A549 (cell line): ENCODE measurements at regions not wholly inside any gene's neighbourhood (a gene's known extent, or its start where the extent isn't known, plus 50 kb on each side); places are given as distances from the start of the nearest gene placed in this dataset.
"Not testable (repeated sequence)": the region's sequence is repeated elsewhere in the genome, so short reads cannot be mapped to it uniquely, and the experiment has no call there.

Experiments used
- ATAC-seq, 2 experiments: fragments of 200-7000 bp in 1 of 2; fragments of >200 bp in 1 of 2; cut with Nextera tagmentation in 1 of 2; cut with Tn5 transposase in 1 of 2; 3 replicates each; pipeline versions ENCODE4 v1.8.0 to v1.9.1; 2018 to 2020; ENCODE audit warnings: mild to moderate bottlenecking in 1 of 2, moderate library complexity in 1 of 2
- CTCF ChIA-PET: fragments of 300-600 bp; sonication (Branson Sonifier 250); formaldehyde crosslinking; extraction: SDS; loops from one replicate; lab custom pipeline; 2021; ENCODE audit warnings: antibody characterized with exemption, inconsistent platforms; lab: Yijun Ruan, JAX
- POLR2A ChIA-PET: fragments of 350-600 bp; formaldehyde crosslinking; extraction: SDS; loops from one replicate; lab custom pipeline; 2021; ENCODE audit warnings: antibody characterized with exemption, inconsistent platforms; lab: Yijun Ruan, JAX
- DNase-seq, 2 experiments: peaks; one replicate each; pipeline versions ENCODE4 v3.0.0 to v3.0.0-alpha.2; 2011 to 2016; ENCODE audit warnings: low read depth in 1 of 2, low spot score in 1 of 2
- FAIRE-seq: peaks from 2 replicates; lab custom pipeline; 2011; peaks lifted over from hg19 to GRCh38; lab: Jason Lieb, UNC
- H3K27ac ChIP-seq, 2 experiments: fragments of >200 bp; sonication (Bioruptor Twin); formaldehyde crosslinking; 3 replicates each; pipeline ENCODE4 v1.5.1; 2016 to 2017
- H3K4me1 ChIP-seq: fragments of >200 bp; sonication (Bioruptor Twin); formaldehyde crosslinking; 3 replicates; pipeline ENCODE4 v1.6.1; 2016
- H3K4me2 ChIP-seq: fragments of >200 bp; sonication (Bioruptor Twin); formaldehyde crosslinking; 3 replicates; pipeline ENCODE4 v1.6.1; 2016
- H3K4me3 ChIP-seq: fragments of >200 bp; sonication (Bioruptor Twin); formaldehyde crosslinking; 3 replicates; pipeline ENCODE4 v1.5.1; 2016
- H3K9me3 ChIP-seq: fragments of >200 bp; sonication (Bioruptor Twin); formaldehyde crosslinking; 3 replicates; pipeline ENCODE4 v1.6.1; 2016
- CHD2 ChIP-seq: fragments of 150-350 bp; IDR thresholded peaks from 2 replicates; pipeline ENCODE4 v1.6.1; 2014; ENCODE audit warnings: low read length; ENCODE audit not compliant: partially characterized antibody
- EHMT2 ChIP-seq: fragments of 200-600 bp; sonication (generic); IDR thresholded peaks from 2 replicates; pipeline ENCODE4 v1.6.1; 2016; ENCODE audit warnings: antibody characterized with exemption, low read depth, mild to moderate bottlenecking, moderate library complexity
- EP300 ChIP-seq, 2 experiments: fragments of >200 bp; sonication (Bioruptor Twin); formaldehyde crosslinking; IDR thresholded peaks; 2 replicates in 1 of 2; 3 replicates in 1 of 2; pipeline ENCODE4 v1.6.1; 2016 to 2017
- ESRRA ChIP-seq: fragments of 150-350 bp; IDR thresholded peaks from 2 replicates; pipeline ENCODE4 v1.6.1; 2014; ENCODE audit warnings: mild to moderate bottlenecking, low read length, borderline replicate concordance
- HDAC2 ChIP-seq: fragments of 200-600 bp; sonication (generic); IDR thresholded peaks from 2 replicates; pipeline ENCODE4 v1.6.1; 2016
- HOXB13 ChIP-seq: fragments of 250-450 bp; sonication (Bioruptor Pico); IDR thresholded peaks from 2 replicates; pipeline ENCODE4 v1.5.0; 2020; ENCODE audit warnings: low read depth, mild to moderate bottlenecking, moderate library complexity
- HOXB5 ChIP-seq: fragments of 250-450 bp; sonication (Bioruptor Pico); IDR thresholded peaks from 2 replicates; pipeline ENCODE4 v1.5.0; 2020; ENCODE audit warnings: mild to moderate bottlenecking, moderate library complexity
- JUN ChIP-seq, 2 experiments: fragments of >200 bp; sonication (Bioruptor Twin); formaldehyde crosslinking; IDR thresholded peaks; 2 replicates in 1 of 2; 3 replicates in 1 of 2; pipeline ENCODE4 v1.6.1; 2016 to 2017
- JUNB ChIP-seq: fragments of >200 bp; sonication (Bioruptor Twin); formaldehyde crosslinking; IDR thresholded peaks from 2 replicates; pipeline ENCODE4 v1.6.1; 2016
- MAFK ChIP-seq: fragments of 450-650 bp; IDR thresholded peaks from 2 replicates; pipeline ENCODE4 v1.6.1; 2014; ENCODE audit not compliant: partially characterized antibody
- MYC ChIP-seq: IDR thresholded peaks from 2 replicates; pipeline ENCODE4 v1.6.1; 2012; ENCODE audit warnings: mild to moderate bottlenecking, inconsistent platforms, low read length, improper control_type of control experiment, borderline replicate concordance
- NR3C1 ChIP-seq: fragments of >200 bp; sonication (Bioruptor Twin); formaldehyde crosslinking; IDR thresholded peaks from 3 replicates; pipeline ENCODE4 v1.6.1; 2017
- PHF8 ChIP-seq: fragments of 200-600 bp; sonication (generic); IDR thresholded peaks from 2 replicates; pipeline ENCODE4 v1.6.1; 2016; ENCODE audit warnings: low read depth, mild to moderate bottlenecking, antibody characterized with exemption, moderate library complexity, borderline replicate concordance
- RARB ChIP-seq: fragments of 250-450 bp; sonication (Bioruptor Pico); IDR thresholded peaks from 2 replicates; pipeline ENCODE4 v1.8.0; 2021; ENCODE audit warnings: mild to moderate bottlenecking, moderate library complexity
- RFX5 ChIP-seq: fragments of 450-650 bp; IDR thresholded peaks from 2 replicates; pipeline ENCODE4 v1.7.1; 2014; ENCODE audit warnings: antibody characterized with exemption, mild to moderate bottlenecking, moderate library complexity
- RNF2 ChIP-seq: fragments of 200-600 bp; sonication (generic); IDR thresholded peaks from 2 replicates; pipeline ENCODE4 v1.6.1; 2016; ENCODE audit warnings: low read depth, mild to moderate bottlenecking, antibody characterized with exemption, moderate library complexity, borderline replicate concordance
- ZNF302 ChIP-seq: fragments of 250-450 bp; sonication (Bioruptor Pico); IDR thresholded peaks from 2 replicates; pipeline ENCODE4 v1.9.0; 2021; ENCODE audit warnings: inconsistent platforms, mild to moderate bottlenecking, moderate library complexity
- WGBS: methylation state at CpG from one replicate; pipeline ENCODE4 v1.1.6; 2017; ENCODE audit errors: missing lambda C conversion rate; 5-methylcytosine and 5-hydroxymethylcytosine counted together
- TF ChIP-seq, protein P1 (sequence below): IDR thresholded peaks from 2 replicates; pipeline ENCODE4 v1.6.1; 2012
- TF ChIP-seq, protein P2 (sequence below): fragments of >200 bp; sonication (Bioruptor Twin); formaldehyde crosslinking; IDR thresholded peaks from 3 replicates; pipeline ENCODE4 v1.6.1; 2016
- TF ChIP-seq, protein P3 (sequence below): fragments of >200 bp; sonication (Bioruptor Twin); formaldehyde crosslinking; IDR thresholded peaks from 3 replicates; pipeline ENCODE4 v1.5.1; 2016
- TF ChIP-seq, protein P4 (sequence below): fragments of >200 bp; sonication (Bioruptor Twin); formaldehyde crosslinking; IDR thresholded peaks from 2 replicates; pipeline ENCODE4 v1.6.1; 2016

DNA sequence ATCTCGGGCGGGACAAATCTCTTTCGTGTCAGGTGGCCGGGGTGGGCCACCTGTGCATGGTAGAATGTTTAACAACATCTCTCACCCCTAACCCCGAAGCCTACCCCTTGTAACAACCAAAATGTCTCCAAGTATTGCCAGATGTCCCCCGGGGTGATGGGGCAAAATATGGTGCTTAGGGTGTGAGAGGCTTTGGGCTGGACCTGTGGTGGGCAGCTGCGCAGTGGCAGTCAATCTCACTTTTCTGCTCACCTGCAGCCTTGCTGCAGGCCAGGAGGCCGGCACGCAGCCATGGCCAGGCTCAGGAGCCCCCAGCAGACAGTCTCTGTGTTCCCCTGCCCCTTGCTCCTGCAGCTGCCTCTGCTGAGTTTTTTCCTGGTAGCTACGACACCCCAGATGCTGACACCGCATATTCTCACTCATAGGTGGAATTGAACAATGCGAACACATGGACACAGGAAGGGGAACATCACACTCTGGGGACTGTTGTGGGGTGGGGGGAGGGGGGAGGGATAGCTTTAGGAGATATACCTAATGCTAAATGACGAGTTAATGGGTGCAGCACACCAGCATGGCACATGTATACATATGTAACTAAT lies 265.5 kb downstream of the NPHP4 start:
- DNase-seq, CTCF ChIA-PET, POLR2A ChIA-PET, ATAC-seq, H3K4me1 ChIP-seq, H3K27ac ChIP-seq, H3K4me2 ChIP-seq, H3K9me3 ChIP-seq, H3K4me3 ChIP-seq, FAIRE-seq: not testable (repeated sequence)
- TF ChIP-seq MAFK = peak; percentile 23
- WGBS = 30% methylated on average over 6 of the region's 13 CpGs

DNA sequence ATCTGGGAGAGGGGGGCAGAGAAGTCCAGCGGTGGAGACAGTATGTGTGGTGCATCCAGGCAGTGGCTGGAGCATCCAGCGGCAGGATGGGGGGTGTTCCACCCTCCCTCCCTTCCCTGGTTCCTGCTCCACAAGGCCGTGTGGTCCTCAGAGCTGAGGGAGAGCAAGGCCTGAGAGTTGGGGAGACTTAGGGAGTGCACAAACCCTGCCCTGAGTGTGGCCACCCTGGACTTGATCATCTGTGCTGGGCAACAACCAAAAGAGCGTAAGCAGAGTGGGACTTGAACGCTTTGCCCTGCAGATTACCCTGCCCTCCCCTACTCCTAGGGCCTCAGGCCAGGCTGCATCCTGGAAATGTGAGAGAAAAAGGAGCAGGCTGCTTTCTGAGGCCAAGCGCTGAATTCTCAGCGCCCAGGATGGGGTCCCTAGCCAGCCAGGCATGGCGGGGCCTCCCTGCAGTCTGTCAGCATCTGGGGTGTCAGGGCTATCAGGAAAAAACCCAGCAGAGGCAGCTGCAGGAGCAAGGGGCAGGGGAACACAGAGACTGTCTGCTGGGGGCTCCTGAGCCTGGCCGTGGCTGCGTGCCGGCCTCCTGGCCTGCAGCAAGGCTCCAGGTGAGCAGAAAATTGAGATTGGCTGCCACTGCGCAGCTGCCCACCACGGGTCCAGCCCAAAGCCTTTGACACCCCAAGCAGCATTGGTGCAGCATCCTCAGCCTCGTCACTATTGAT lies 266.2 kb downstream of the NPHP4 start:
- 16% methylated on average over 9 of the region's 14 CpGs for WGBS
- no peak for FAIRE-seq

DNA sequence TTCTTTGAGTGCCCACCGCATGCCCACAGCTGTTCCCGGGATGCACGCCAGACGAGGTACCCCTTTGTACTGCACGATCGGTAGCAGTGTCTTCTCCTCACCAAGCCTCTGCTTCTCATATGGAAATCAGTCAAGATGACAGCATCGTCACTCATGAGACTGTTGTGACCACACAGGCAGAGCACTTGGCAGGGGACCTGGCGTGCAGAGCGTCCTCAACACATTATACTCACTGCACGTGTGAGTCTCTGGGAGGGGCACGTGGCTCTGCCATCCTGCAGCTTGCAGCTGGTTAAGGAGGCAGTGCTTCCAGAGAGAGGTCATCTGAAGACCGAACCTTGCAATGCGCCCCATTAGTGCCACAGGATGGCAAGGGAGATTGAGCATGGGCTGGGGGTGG lies 266.8 kb downstream of the NPHP4 start:
- POLR2A ChIA-PET = no interaction called here
- FAIRE-seq (no peak), ATAC-seq (no peak), DNase-seq (no peak)
- CTCF ChIA-PET = interaction anchor here (1.4 kb wide), 1 partner anchor 20 kb away, joined by 5 read pairs; no protein-coding TSS in a partner anchor
- no peak overlapping the region for H3K27ac ChIP-seq
- no CpG with 5 or more reads among the region's 13 CpGs for WGBS
- no peak for TF ChIP-seq JUN (IDR thresholded peaks at IDR 0.05)
- TF ChIP-seq ZNF302 (CRISPR knock-in tag) = no peak
- no peak for TF ChIP-seq NR3C1
- TF ChIP-seq, protein P1, sequence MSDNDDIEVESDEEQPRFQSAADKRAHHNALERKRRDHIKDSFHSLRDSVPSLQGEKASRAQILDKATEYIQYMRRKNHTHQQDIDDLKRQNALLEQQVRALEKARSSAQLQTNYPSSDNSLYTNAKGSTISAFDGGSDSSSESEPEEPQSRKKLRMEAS = no peak
- TF ChIP-seq, protein P2, sequence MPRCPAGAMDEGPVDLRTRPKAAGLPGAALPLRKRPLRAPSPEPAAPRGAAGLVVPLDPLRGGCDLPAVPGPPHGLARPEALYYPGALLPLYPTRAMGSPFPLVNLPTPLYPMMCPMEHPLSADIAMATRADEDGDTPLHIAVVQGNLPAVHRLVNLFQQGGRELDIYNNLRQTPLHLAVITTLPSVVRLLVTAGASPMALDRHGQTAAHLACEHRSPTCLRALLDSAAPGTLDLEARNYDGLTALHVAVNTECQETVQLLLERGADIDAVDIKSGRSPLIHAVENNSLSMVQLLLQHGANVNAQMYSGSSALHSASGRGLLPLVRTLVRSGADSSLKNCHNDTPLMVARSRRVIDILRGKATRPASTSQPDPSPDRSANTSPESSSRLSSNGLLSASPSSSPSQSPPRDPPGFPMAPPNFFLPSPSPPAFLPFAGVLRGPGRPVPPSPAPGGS = no peak
- no peak for TF ChIP-seq MYC
- no peak for TF ChIP-seq EP300 (IDR thresholded peaks at IDR 0.05)
- TF ChIP-seq HDAC2 = no peak
- TF ChIP-seq EHMT2 = no peak
- TF ChIP-seq, protein P3, sequence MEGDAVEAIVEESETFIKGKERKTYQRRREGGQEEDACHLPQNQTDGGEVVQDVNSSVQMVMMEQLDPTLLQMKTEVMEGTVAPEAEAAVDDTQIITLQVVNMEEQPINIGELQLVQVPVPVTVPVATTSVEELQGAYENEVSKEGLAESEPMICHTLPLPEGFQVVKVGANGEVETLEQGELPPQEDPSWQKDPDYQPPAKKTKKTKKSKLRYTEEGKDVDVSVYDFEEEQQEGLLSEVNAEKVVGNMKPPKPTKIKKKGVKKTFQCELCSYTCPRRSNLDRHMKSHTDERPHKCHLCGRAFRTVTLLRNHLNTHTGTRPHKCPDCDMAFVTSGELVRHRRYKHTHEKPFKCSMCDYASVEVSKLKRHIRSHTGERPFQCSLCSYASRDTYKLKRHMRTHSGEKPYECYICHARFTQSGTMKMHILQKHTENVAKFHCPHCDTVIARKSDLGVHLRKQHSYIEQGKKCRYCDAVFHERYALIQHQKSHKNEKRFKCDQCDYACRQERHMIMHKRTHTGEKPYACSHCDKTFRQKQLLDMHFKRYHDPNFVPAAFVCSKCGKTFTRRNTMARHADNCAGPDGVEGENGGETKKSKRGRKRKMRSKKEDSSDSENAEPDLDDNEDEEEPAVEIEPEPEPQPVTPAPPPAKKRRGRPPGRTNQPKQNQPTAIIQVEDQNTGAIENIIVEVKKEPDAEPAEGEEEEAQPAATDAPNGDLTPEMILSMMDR = no peak
- H3K4me1 ChIP-seq = no peaks in the 10 kb centered on the region
- H3K9me3 ChIP-seq = no peaks in the 10 kb centered on the region
- no peak overlapping the region for H3K4me2 ChIP-seq
- H3K4me3 ChIP-seq = no peak overlapping the region

More for the DNA sequence above, 266.2 kb downstream of the NPHP4 start:
- ChIA-PET CTCF (interaction anchor here (1.4 kb wide), 1 partner anchor 19 kb away, joined by 5 read pairs; no protein-coding TSS in a partner anchor), POLR2A (no interaction called here)
- ATAC-seq (no peak), DNase-seq (no peak)
- Histone ChIP-seq H3K9me3 (no peaks in the 10 kb centered on the region), H3K4me3 (no peak overlapping the region), H3K27ac (no peak overlapping the region), H3K4me1 (no peaks in the 10 kb centered on the region), H3K4me2 (no peak overlapping the region)
- TF ChIP-seq HOXB5 (CRISPR knock-in tag) (no peak), RFX5 (no peak), ESRRA (no peak), JUNB (no peak), HOXB13 (CRISPR knock-in tag) (no peak), CHD2 (no peak), RNF2 (no peak), RARB (CRISPR knock-in tag) (no peak), PHF8 (no peak), NR3C1 (no peak), JUN (IDR thresholded peaks at IDR 0.05) (no peak), EP300 (IDR thresholded peaks at IDR 0.05) (no peak)
- TF ChIP-seq, protein P4, sequence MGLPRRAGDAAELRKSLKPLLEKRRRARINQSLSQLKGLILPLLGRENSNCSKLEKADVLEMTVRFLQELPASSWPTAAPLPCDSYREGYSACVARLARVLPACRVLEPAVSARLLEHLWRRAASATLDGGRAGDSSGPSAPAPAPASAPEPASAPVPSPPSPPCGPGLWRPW = no peak
